Right atrium auricular region (tissue), 2 donors: ENCODE measurements at regions not wholly inside any gene's neighbourhood (a gene's known extent, or its start where the extent isn't known, plus 50 kb on each side); places are given as distances from the start of the nearest gene placed in this dataset.
A peak's percentile ranks its signal among the peaks of the same experiment; 100 is the strongest.

Experiments used
- DNase-seq: peaks from one replicate; pipeline ENCODE4 v3.0.0-alpha.2; 2019; ENCODE audit warnings: low spot score
- H3K27ac ChIP-seq, 2 donors: fragments of 200-600 bp; sonication (generic); 1 replicate in 1 of 2; 2 replicates in 1 of 2; pipeline ENCODE4 v1.5.1; 2016 to 2019
- H3K27me3 ChIP-seq, 2 donors: fragments of 200-600 bp; sonication (generic); one replicate each; pipeline versions ENCODE4 v1.5.1 to v1.6.0; 2017 to 2019
- H3K36me3 ChIP-seq: fragments of 200-600 bp; sonication (generic); one replicate; pipeline ENCODE4 v1.5.1; 2016
- H3K4me1 ChIP-seq, 2 donors: fragments of 200-600 bp; sonication (generic); one replicate each; pipeline versions ENCODE4 v1.5.1 to v1.6.0; 2017 to 2019
- H3K4me3 ChIP-seq, 2 donors: fragments of 200-600 bp; sonication (generic); 1 replicate in 1 of 2; 2 replicates in 1 of 2; pipeline ENCODE4 v1.5.1; 2017 to 2019; ENCODE audit warnings: mild to moderate bottlenecking in 1 of 2, moderate library complexity in 1 of 2
- H3K9me3 ChIP-seq, 2 donors: fragments of 200-600 bp; sonication (generic); one replicate each; pipeline ENCODE4 v1.5.1; 2019
- CTCF ChIP-seq, 2 donors: fragments of 200-600 bp; sonication (generic); IDR thresholded peaks; one replicate each; pipeline ENCODE4 v1.5.1; 2019; ENCODE audit warnings: antibody characterized with exemption in 2 of 2

DNA sequence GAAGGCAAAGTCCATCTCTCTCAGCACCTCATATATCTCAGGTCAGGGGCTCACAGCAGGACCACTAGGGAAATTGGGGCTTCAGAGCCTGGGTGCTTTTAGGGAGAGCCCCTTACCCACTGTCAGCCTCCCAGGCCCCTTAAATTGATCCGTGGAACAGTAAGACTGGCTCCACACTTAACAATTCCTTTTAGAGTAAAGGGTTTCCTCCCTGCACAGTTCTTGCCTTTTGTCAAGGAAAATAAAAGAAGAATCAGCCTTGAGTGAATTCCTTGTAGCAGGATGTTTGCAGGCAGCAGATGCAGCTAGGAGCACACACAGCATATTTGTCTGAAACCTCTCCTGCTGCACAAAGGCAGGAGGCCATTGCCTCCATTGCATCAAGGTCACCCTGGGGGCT lies 184.9 kb downstream of the SEC16B start:
- Histone ChIP-seq H3K4me1 (no peaks in the 10 kb centered on the region), H3K4me3 (no peak overlapping the region), H3K27me3 (no peaks in the 10 kb centered on the region), H3K27ac (no peak overlapping the region), H3K36me3 (no peaks in the 10 kb centered on the region), H3K9me3 (no peaks in the 10 kb centered on the region)
- TF ChIP-seq CTCF (IDR thresholded peaks at IDR 0.05): no peak
- no peak for DNase-seq

DNA sequence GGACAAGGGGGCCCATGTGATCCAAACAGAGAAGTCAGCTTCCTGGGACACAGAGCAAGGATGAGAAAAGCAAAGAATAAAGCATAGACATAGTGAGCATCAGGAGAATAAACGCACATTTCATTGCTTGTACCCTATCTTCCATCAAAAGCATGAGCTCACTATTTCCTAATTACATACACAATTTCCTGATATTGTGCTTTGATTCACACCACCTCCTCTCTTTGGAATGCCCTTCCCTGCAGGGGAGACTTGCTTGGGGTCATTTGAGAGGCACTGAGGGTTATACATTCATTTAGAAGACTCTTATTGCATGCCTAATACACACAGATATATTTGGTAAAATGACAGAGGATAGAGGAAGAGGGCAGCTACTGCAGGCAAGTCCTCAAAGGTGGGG lies 185.4 kb downstream of the SEC16B start:
- Histone ChIP-seq H3K27me3 (no peaks in the 10 kb centered on the region), H3K27ac (no peak overlapping the region), H3K4me1 (no peaks in the 10 kb centered on the region), H3K4me3 (no peak overlapping the region), H3K36me3 (no peaks in the 10 kb centered on the region), H3K9me3 (no peaks in the 10 kb centered on the region)
- no peak for TF ChIP-seq CTCF (IDR thresholded peaks at IDR 0.05)
- DNase-seq: no peak

DNA sequence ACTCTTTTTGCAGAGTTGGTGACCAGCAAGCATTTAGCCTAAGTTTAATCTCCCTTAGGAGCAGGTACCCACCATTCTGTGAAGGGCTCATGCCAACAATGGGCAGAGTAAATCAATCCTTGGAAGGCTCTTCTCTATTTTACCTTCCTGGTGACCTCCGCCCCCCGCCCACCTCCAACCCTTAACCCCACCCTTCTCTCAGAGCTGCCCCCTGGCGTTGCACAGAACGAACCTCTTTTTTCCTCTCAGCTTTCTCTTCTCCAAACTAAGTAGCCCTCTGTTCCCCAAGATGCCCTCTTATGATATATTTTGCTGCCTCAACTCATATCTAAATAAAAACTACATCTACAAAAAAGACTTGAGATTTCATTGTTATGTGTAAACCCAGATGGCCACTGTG lies 186.8 kb downstream of the SEC16B start:
- H3K4me1 ChIP-seq: no peaks in the 10 kb centered on the region
- H3K9me3 ChIP-seq: no peaks in the 10 kb centered on the region
- H3K27me3 ChIP-seq: no peaks in the 10 kb centered on the region
- no peak for TF ChIP-seq CTCF (IDR thresholded peaks at IDR 0.05)
- DNase-seq: no peak
- no peak overlapping the region for H3K4me3 ChIP-seq
- H3K36me3 ChIP-seq: no peaks in the 10 kb centered on the region
- no peak overlapping the region for H3K27ac ChIP-seq

GRCh38 chr1:177780096-177780700 lies 189.7 kb downstream of the SEC16B start:
- H3K4me3 ChIP-seq: no peak overlapping the region
- no peaks in the 10 kb centered on the region for H3K4me1 ChIP-seq
- DNase-seq: no peak
- no peaks in the 10 kb centered on the region for H3K36me3 ChIP-seq
- H3K27ac ChIP-seq: no peak overlapping the region
- peak in 1 of 2 donors; percentile 64 for TF ChIP-seq CTCF (IDR thresholded peaks at IDR 0.05)
- no peaks in the 10 kb centered on the region for H3K27me3 ChIP-seq
- H3K9me3 ChIP-seq: no peaks in the 10 kb centered on the region

DNA sequence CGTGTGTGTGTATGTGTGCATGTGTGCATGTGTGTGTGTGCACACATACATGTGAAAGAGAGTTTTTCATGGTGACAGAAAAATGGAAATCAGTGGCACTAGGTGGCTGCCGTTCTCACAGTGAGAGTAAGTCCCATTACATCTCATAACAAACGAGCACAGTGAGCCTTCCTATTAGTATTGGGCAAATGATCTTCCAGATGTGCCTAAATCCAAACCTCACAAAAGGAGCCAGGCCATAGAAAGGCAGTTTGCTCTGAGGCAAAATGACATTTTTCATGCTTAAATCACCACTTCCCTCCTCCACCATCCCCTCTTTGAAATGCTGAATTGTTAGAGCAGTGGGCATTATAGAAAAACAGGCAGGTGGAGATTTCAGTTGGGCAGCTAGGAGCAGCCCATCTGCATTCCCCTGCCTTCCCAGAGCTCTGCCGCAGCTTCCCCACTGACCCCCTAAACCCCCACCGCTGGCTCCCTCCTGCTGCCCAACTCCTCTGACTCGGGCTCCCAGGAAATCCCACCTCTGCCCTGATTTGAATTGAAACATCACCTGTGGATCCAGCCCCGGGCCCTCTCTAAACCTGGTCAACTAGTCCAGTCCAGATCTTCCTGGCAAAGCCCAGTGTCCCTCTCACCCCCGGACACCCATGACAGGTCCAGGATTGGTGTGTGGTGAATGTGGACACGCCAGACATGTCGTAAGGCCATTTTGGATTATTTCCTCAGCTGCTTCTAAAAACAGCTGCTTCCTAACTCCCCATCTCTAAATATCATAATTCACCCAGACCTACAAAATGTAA lies 190.5 kb downstream of the SEC16B start:
- TF ChIP-seq CTCF (IDR thresholded peaks at IDR 0.05): no peak
- DNase-seq: no peak
- no peaks in the 10 kb centered on the region for H3K27me3 ChIP-seq

More for the DNA sequence above, 190.5 kb downstream of the SEC16B start:
- no peaks in the 10 kb centered on the region for H3K4me1 ChIP-seq
- H3K4me3 ChIP-seq: no peak overlapping the region
- H3K36me3 ChIP-seq: no peaks in the 10 kb centered on the region
- H3K27ac ChIP-seq: no peak overlapping the region
- peaks cover 0 to under 1% of the 10 kb centered on the region in 2 donors for H3K9me3 ChIP-seq
